ENCODE measurements at regions not wholly inside any gene's neighbourhood (a gene's known extent, or its start where the extent isn't known, plus 50 kb on each side); places are given as distances from the start of the nearest gene placed in this dataset.

- no peaks in the 10 kb centered on the region for H3K36me3 ChIP-seq
- no peak overlapping the region for H3K4me3 ChIP-seq
- H3K27me3 ChIP-seq (replicated peaks in 1 of 7): no peaks in the 10 kb centered on the region
- 84 to 94% (median 88%) methylated on average over 2 of the region's 2 CpGs for WGBS, 5 donors
- H3K9me3 ChIP-seq: peaks cover 0 to 6% (median 0%) of the 10 kb centered on the region in 8 donors
- no peak overlapping the region for H3K27ac ChIP-seq
- TF ChIP-seq POLR2AphosphoS5 (IDR thresholded peaks at IDR 0.05): no peak
- no peak for TF ChIP-seq CTCF (IDR thresholded peaks at IDR 0.05 in 8 of 11, conservative IDR thresholded peaks at IDR 0.05 in 3 of 11)
- TF ChIP-seq POLR2A (IDR thresholded peaks at IDR 0.05): no peak
- H3K4me1 ChIP-seq: no peaks in the 10 kb centered on the region
- no peak for DNase-seq
- intact Hi-C loops (cut with DNase I; ENCODE audit: low total_unique reads): no loop called here
These were observed 171.0 kb downstream of the SLC4A3 start for GRCh38 chr2:219798430-219798829.

DNA sequence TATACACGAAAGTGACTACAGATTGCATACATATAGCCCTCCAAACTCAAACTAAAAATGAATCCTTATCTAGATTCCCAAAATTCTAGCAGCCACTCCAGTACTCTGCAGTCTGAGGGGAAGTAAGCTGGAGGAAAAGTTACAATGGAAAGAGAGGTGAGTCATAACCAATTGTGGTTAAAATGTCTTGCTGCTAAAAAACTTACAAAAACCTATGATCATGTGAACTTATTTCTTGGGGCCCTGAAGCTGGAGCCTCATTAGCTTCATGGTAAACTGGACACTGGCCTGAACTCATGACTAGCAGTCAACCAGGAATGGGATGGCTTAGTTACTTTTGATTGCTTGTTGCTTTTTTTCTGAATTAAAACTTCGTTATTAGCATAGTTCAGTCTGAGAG is 175.9 kb downstream of the SLC4A3 start:
- intact Hi-C loops (cut with DNase I; ENCODE audit: low total_unique reads): no loop called here

GRCh38 chr2:219810895-219811294 is 183.5 kb downstream of the SLC4A3 start:
- Histone ChIP-seq H3K36me3 (no peaks in the 10 kb centered on the region), H3K4me1 (no peaks in the 10 kb centered on the region), H3K27ac (no peak overlapping the region), H3K27me3 (replicated peaks in 1 of 7) (no peaks in the 10 kb centered on the region), H3K9me3 (peaks cover 0 to 52% (median 38%) of the 10 kb centered on the region in 8 donors), H3K4me3 (no peak overlapping the region)
- TF ChIP-seq CTCF (IDR thresholded peaks at IDR 0.05 in 8 of 11, conservative IDR thresholded peaks at IDR 0.05 in 3 of 11) (no peak), POLR2A (IDR thresholded peaks at IDR 0.05) (no peak)
- no peak for DNase-seq
- intact Hi-C loops (cut with DNase I; ENCODE audit: low total_unique reads): no loop called here

More for the DNA sequence above, 175.9 kb downstream of the SLC4A3 start:
- no peak for DNase-seq
- no peaks in the 10 kb centered on the region for H3K36me3 ChIP-seq
- TF ChIP-seq POLR2A (IDR thresholded peaks at IDR 0.05) (no peak), CTCF (IDR thresholded peaks at IDR 0.05 in 8 of 11, conservative IDR thresholded peaks at IDR 0.05 in 3 of 11) (no peak)
- no peaks in the 10 kb centered on the region for H3K27me3 ChIP-seq (replicated peaks in 1 of 7)
- 63 to 77% (median 69%) methylated on average over 2 of the region's 2 CpGs for WGBS, 5 donors
- H3K4me3 ChIP-seq: no peak overlapping the region
- H3K9me3 ChIP-seq: peaks cover 0 to 22% (median 13%) of the 10 kb centered on the region in 8 donors
- no peak overlapping the region for H3K27ac ChIP-seq
- no peaks in the 10 kb centered on the region for H3K4me1 ChIP-seq

- intact Hi-C loops (cut with DNase I; ENCODE audit: low total_unique reads): no loop called here
- Histone ChIP-seq H3K9me3 (peaks cover 0 to 36% (median 28%) of the 10 kb centered on the region in 8 donors), H3K4me3 (no peak overlapping the region), H3K27me3 (replicated peaks in 1 of 7) (no peaks in the 10 kb centered on the region), H3K36me3 (no peaks in the 10 kb centered on the region), H3K4me1 (no peaks in the 10 kb centered on the region), H3K27ac (no peak overlapping the region)
- 31 to 65% (median 38%) methylated on average over 2 of the region's 2 CpGs for WGBS, 5 donors
- DNase-seq: no peak
- TF ChIP-seq CTCF (IDR thresholded peaks at IDR 0.05 in 8 of 11, conservative IDR thresholded peaks at IDR 0.05 in 3 of 11) (no peak), POLR2A (IDR thresholded peaks at IDR 0.05) (no peak), POLR2AphosphoS5 (IDR thresholded peaks at IDR 0.05) (no peak)
These were observed 185.2 kb downstream of the SLC4A3 start for GRCh38 chr2:219812672-219813071.
